Caco-2 (cell line): ENCODE measurements at regions not wholly inside any gene's neighbourhood (a gene's known extent, or its start where the extent isn't known, plus 50 kb on each side); places are given as distances from the start of the nearest gene placed in this dataset.

Experiments
- BruUV-seq: library from RNA; stranded (reverse); fragments of 400-500 nt; replicated peaks from 2 replicates; lab custom pipeline; 2021; lab: Mats Ljungman, UMichigan
- CTCF ChIA-PET: fragments of 300-600 bp; sonication (Branson Sonifier 250); formaldehyde crosslinking; loops from one replicate; lab custom pipeline; 2022; ENCODE audit warnings: antibody characterized with exemption; lab: Charles Lee
- POLR2A ChIA-PET: fragments of 300-600 bp; sonication (Branson Sonifier 250); formaldehyde crosslinking; loops from one replicate; lab custom pipeline; 2022; ENCODE audit warnings: antibody characterized with exemption; lab: Charles Lee
- DNase-seq, 2 experiments: peaks; one replicate each; pipeline versions ENCODE4 v3.0.0 to v3.0.0-alpha.2; 2020 to 2022
- H3K27me3 ChIP-seq: replicated peaks from 2 replicates; pipeline ENCODE4 v1.6.0; 2011; ENCODE audit warnings: low read length; ENCODE audit not compliant: control insufficient read depth, insufficient read depth
- H3K36me3 ChIP-seq: 2 replicates; pipeline ENCODE4 v1.5.1; 2011; ENCODE audit warnings: low read length; ENCODE audit not compliant: control insufficient read depth, insufficient read depth
- H3K4me1 ChIP-seq: fragments of 250-450 bp; sonication (Bioruptor Pico); 2 replicates; pipeline ENCODE4 v1.5.1; 2020; ENCODE audit warnings: mild to moderate bottlenecking
- H3K4me3 ChIP-seq: 2 replicates; pipeline ENCODE4 v1.5.1; 2011; ENCODE audit warnings: low read depth, mild to moderate bottlenecking, control low read depth, low read length
- H3K9me3 ChIP-seq: fragments of 250-450 bp; sonication (Bioruptor Pico); 2 replicates; pipeline ENCODE4 v1.5.1; 2020; ENCODE audit warnings: mild to moderate bottlenecking, moderate library complexity
- H3K27ac Mint-ChIP-seq: one replicate; pipeline ENCODE4 v1.8.0; 2022; ENCODE audit warnings: mixed read lengths; ENCODE audit not compliant: unreplicated experiment
- H3K27me3 Mint-ChIP-seq: one replicate; pipeline ENCODE4 v1.8.0; 2022; ENCODE audit warnings: mixed read lengths; ENCODE audit not compliant: insufficient read depth, unreplicated experiment
- H3K36me3 Mint-ChIP-seq: one replicate; pipeline ENCODE4 v1.8.0; 2022; ENCODE audit warnings: mild to moderate bottlenecking, mixed read lengths; ENCODE audit not compliant: insufficient read depth, unreplicated experiment
- H3K4me1 Mint-ChIP-seq: one replicate; pipeline ENCODE4 v1.8.0; 2022; ENCODE audit warnings: low read depth, mixed read lengths; ENCODE audit not compliant: unreplicated experiment
- H3K4me3 Mint-ChIP-seq: one replicate; pipeline ENCODE4 v1.8.0; 2022; ENCODE audit warnings: mild to moderate bottlenecking, moderate library complexity, mixed read lengths; ENCODE audit not compliant: unreplicated experiment
- H3K9me3 Mint-ChIP-seq: one replicate; pipeline ENCODE4 v1.8.0; 2022; ENCODE audit warnings: mixed read lengths; ENCODE audit not compliant: unreplicated experiment
- CTCF ChIP-seq, 2 experiments: fragments of 200-600 bp in 1 of 2; IDR thresholded peaks; 1 replicate in 1 of 2; 2 replicates in 1 of 2; pipeline versions ENCODE4 v1.5.1 to v1.8.0; 2011 to 2022; ENCODE audit warnings: antibody characterized with exemption in 1 of 2, control low read depth in 1 of 2, inconsistent platforms in 1 of 2, low read depth in 1 of 2, low read length in 1 of 2, mild to moderate bottlenecking in 1 of 2, moderate library complexity in 1 of 2; ENCODE audit not compliant: insufficient read depth in 1 of 2, severe bottlenecking in 1 of 2, unreplicated experiment in 1 of 2
- intact Hi-C: fragments of 100-400 bp; cut with micrococcal nuclease; formaldehyde crosslinking; loops from one replicate; pipeline ENCODE4 v1.10.0; 2022; ENCODE audit not compliant: unreplicated experiment

GRCh38 chr12:114769634-114770033, 85.7 kb upstream of the TBX3 start:
- Histone ChIP-seq H3K4me1 (peaks cover 34% of the 10 kb centered on the region), H3K4me3 (no peak overlapping the region), H3K27me3 (no peaks in the 10 kb centered on the region), H3K9me3 (no peaks in the 10 kb centered on the region), H3K36me3 (no peaks in the 10 kb centered on the region)
- Mint-ChIP-seq H3K9me3 (no peaks in the 10 kb centered on the region), H3K27me3 (no peaks in the 10 kb centered on the region), H3K4me1 (peaks cover 17% of the 10 kb centered on the region), H3K27ac (peak overlapping the region; percentile 45), H3K36me3 (peaks cover 13% of the 10 kb centered on the region), H3K4me3 (no peak overlapping the region)
- intact Hi-C loops = loop anchor here (1.0 to 5.0 kb wide), 3 partner anchors 67 to 101 kb away; partner anchors contain the start of gene TBX3
- TF ChIP-seq CTCF (IDR thresholded peaks at IDR 0.05; ENCODE audit: insufficient read depth in 1 of 2, low read depth in 1 of 2, low read length in 1 of 2, severe bottlenecking in 1 of 2, unreplicated experiment in 1 of 2) = no peak
- no TSS peak for BruUV-seq
- POLR2A ChIA-PET = interaction anchor here (1.2 kb wide), 1 partner anchor 86 kb away, joined by 3 read pairs; the partner anchor contains the start of gene TBX3
- CTCF ChIA-PET = interaction anchor here (1.9 kb wide), 1 partner anchor 85 kb away, joined by 27 read pairs; the partner anchor contains the start of gene TBX3
- no peak for DNase-seq

GRCh38 chr12:114767906-114768722, 84.1 kb upstream of the TBX3 start:
- H3K27ac Mint-ChIP-seq = peak overlapping the region; percentile 99
- CTCF ChIA-PET = interaction anchor here (0.7 kb wide), 3 partner anchors 84 to 988 kb away, joined by 3 to 10 read pairs (median 5); partner anchors contain the start of gene TBX3
- peak; percentile 51 to 67 for DNase-seq

More at GRCh38 chr12:114767906-114768722, 84.1 kb upstream of the TBX3 start:
- H3K36me3 ChIP-seq = no peaks in the 10 kb centered on the region
- no peaks in the 10 kb centered on the region for H3K27me3 Mint-ChIP-seq
- peak overlapping the region; percentile 2 for H3K4me3 Mint-ChIP-seq
- peaks cover 13% of the 10 kb centered on the region for H3K36me3 Mint-ChIP-seq
- intact Hi-C loops = loop anchor here (5.0 kb wide), 1 partner anchor 66 kb away; no protein-coding TSS in a partner anchor
- H3K9me3 ChIP-seq = no peaks in the 10 kb centered on the region
- H3K4me1 Mint-ChIP-seq = peaks cover 17% of the 10 kb centered on the region
- no peaks in the 10 kb centered on the region for H3K9me3 Mint-ChIP-seq
- peaks cover 34% of the 10 kb centered on the region for H3K4me1 ChIP-seq
- no peak overlapping the region for H3K4me3 ChIP-seq
- POLR2A ChIA-PET = interaction anchor here (0.6 to 1.0 kb wide), 2 partner anchors 64 to 84 kb away, joined by 7 to 12 read pairs; partner anchors contain the start of gene TBX3
- no TSS peak for BruUV-seq
- TF ChIP-seq CTCF (IDR thresholded peaks at IDR 0.05; ENCODE audit: insufficient read depth in 1 of 2, low read depth in 1 of 2, low read length in 1 of 2, severe bottlenecking in 1 of 2, unreplicated experiment in 1 of 2) = no peak
- H3K27me3 ChIP-seq = no peaks in the 10 kb centered on the region
